Coronary artery (tissue), 2 donors: ENCODE measurements at regions not wholly inside any gene's neighbourhood (a gene's known extent, or its start where the extent isn't known, plus 50 kb on each side); places are given as distances from the start of the nearest gene placed in this dataset.

ENCODE experiments used
- DNase-seq: peaks from one replicate; pipeline ENCODE4 v3.0.0-alpha.2; 2017; ENCODE audit warnings: low spot score
- H3K27ac ChIP-seq, 2 donors: fragments of 200-600 bp; sonication (generic); one replicate each; pipeline ENCODE4 v1.5.1; 2016 to 2019
- H3K4me3 ChIP-seq: fragments of 200-600 bp; sonication (generic); 2 replicates; pipeline ENCODE4 v1.5.1; 2016; ENCODE audit warnings: mild to moderate bottlenecking, moderate library complexity
- CTCF ChIP-seq: fragments of 200-600 bp; sonication (generic); IDR thresholded peaks from one replicate; pipeline ENCODE4 v1.5.1; 2019; ENCODE audit warnings: antibody characterized with exemption

GRCh38 chr9:105069696-105070095 is 141.7 kb upstream of the ABCA1 start:
- no peak for TF ChIP-seq CTCF
- H3K27ac ChIP-seq, result no peak overlapping the region

GRCh38 chr9:105070176-105070575 is 142.2 kb upstream of the ABCA1 start:
- Histone ChIP-seq H3K4me3 (no peak overlapping the region), H3K27ac (no peak overlapping the region)
- DNase-seq, result no peak
- no peak for TF ChIP-seq CTCF

More at GRCh38 chr9:105069696-105070095, 141.7 kb upstream of the ABCA1 start:
- H3K4me3 ChIP-seq, result no peak overlapping the region
- no peak for DNase-seq

GRCh38 chr9:105072476-105072875 is 144.5 kb upstream of the ABCA1 start:
- TF ChIP-seq CTCF, result no peak
- no peak for DNase-seq
- H3K27ac ChIP-seq, result no peak overlapping the region
- no peak overlapping the region for H3K4me3 ChIP-seq

GRCh38 chr9:105073147-105073546 is 145.2 kb upstream of the ABCA1 start:
- TF ChIP-seq CTCF, result no peak
- no peak for DNase-seq
- no peak overlapping the region for H3K27ac ChIP-seq
- H3K4me3 ChIP-seq, result no peak overlapping the region

- no peak for DNase-seq
- no peak for TF ChIP-seq CTCF
- Histone ChIP-seq H3K27ac (no peak overlapping the region), H3K4me3 (no peak overlapping the region)
These were observed 146.5 kb upstream of the ABCA1 start for GRCh38 chr9:105074491-105074890.

- no peak for DNase-seq
- Histone ChIP-seq H3K4me3 (no peak overlapping the region), H3K27ac (no peak overlapping the region)
- no peak for TF ChIP-seq CTCF
These were observed 148.8 kb upstream of the ABCA1 start for GRCh38 chr9:105076729-105077128.

GRCh38 chr9:105079457-105079856 is 151.5 kb upstream of the ABCA1 start:
- Histone ChIP-seq H3K27ac (no peak overlapping the region), H3K4me3 (no peak overlapping the region)
- DNase-seq, result no peak
- no peak for TF ChIP-seq CTCF
